Osteoblast (primary cell): ENCODE measurements at regions not wholly inside any gene's neighbourhood (a gene's known extent, or its start where the extent isn't known, plus 50 kb on each side); places are given as distances from the start of the nearest gene placed in this dataset.

Experiments used
- DNase-seq: peaks from one replicate; pipeline ENCODE4 v3.0.0; 2011; ENCODE audit warnings: low spot score, mixed read lengths; ENCODE audit not compliant: insufficient read length; ENCODE audit errors: missing footprints
- H2AFZ ChIP-seq: 2 replicates; pipeline ENCODE4 v1.6.0; 2011; ENCODE audit warnings: mild to moderate bottlenecking, low read length
- H3K27ac ChIP-seq: 2 replicates; pipeline ENCODE4 v1.5.1; 2011; ENCODE audit warnings: mild to moderate bottlenecking, low read depth, low read length, moderate library complexity
- H3K27me3 ChIP-seq: 2 replicates; pipeline ENCODE4 v1.6.0; 2012; ENCODE audit warnings: mild to moderate bottlenecking, control low read depth, inconsistent platforms, low read length, moderate library complexity; ENCODE audit not compliant: insufficient read depth
- H3K36me3 ChIP-seq: 2 replicates; pipeline ENCODE4 v1.5.1; 2011; ENCODE audit warnings: mild to moderate bottlenecking, low read length, control low read depth, moderate library complexity; ENCODE audit not compliant: insufficient read depth
- H3K4me1 ChIP-seq: 2 replicates; pipeline ENCODE4 v1.5.1; 2011; ENCODE audit warnings: mild to moderate bottlenecking, low read length, control low read depth, moderate library complexity; ENCODE audit not compliant: insufficient read depth
- H3K4me2 ChIP-seq: 2 replicates; pipeline ENCODE4 v1.6.0; 2011; ENCODE audit warnings: mild to moderate bottlenecking, low read length; ENCODE audit not compliant: insufficient read depth
- H3K4me3 ChIP-seq: fragments of 200-600 bp; sonication (generic); 3 replicates; pipeline ENCODE4 v1.5.1; 2012; ENCODE audit warnings: mild to moderate bottlenecking, low read length, inconsistent platforms; ENCODE audit not compliant: insufficient read depth
- H3K79me2 ChIP-seq: 2 replicates; pipeline ENCODE4 v1.6.0; 2012; ENCODE audit warnings: mild to moderate bottlenecking, low read length, control low read depth, inconsistent platforms; ENCODE audit not compliant: insufficient read depth
- H3K9me3 ChIP-seq: 2 replicates; pipeline ENCODE4 v1.5.1; 2011; ENCODE audit warnings: low read depth, low read length, control low read depth
- H4K20me1 ChIP-seq: 2 replicates; pipeline ENCODE4 v1.6.0; 2012; ENCODE audit warnings: mild to moderate bottlenecking, low read length, control low read depth; ENCODE audit not compliant: insufficient read depth
- TF ChIP-seq, protein P1 (sequence below): IDR thresholded peaks from 2 replicates; pipeline ENCODE4 v1.5.1; 2011; ENCODE audit warnings: mild to moderate bottlenecking, low read depth, low read length, moderate library complexity; ENCODE audit errors: extremely low read depth

DNA sequence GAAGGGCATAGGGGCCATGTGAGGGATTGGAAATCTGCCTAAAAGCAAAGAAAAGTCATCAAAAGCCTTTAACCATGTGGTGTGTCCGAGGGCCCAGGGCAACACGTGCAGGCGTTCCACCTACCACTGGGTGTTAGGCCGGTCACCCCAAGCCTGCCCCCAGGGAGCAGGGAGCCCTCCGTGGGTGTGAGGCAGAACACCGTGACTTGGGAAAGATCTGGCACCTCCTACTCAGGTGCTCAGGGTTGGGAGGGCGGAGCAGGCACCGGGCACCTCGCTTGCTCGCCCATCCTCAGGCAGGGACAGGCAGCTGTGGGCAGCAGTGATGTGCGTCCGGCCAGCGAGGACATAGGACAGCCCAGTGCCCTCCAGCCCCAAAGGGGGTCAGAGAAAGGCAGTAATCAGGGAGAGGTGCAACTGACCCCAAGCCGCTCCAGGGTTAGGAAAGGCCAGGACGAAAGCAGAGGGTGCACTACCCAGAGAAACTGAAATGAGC lies 80.7 kb upstream of the CHST15 start:
- no peaks in the 10 kb centered on the region for H3K79me2 ChIP-seq
- no peak overlapping the region for H2AFZ ChIP-seq
- H3K36me3 ChIP-seq: no peaks in the 10 kb centered on the region
- peaks cover 8% of the 10 kb centered on the region for H3K27me3 ChIP-seq
- TF ChIP-seq, protein P1, sequence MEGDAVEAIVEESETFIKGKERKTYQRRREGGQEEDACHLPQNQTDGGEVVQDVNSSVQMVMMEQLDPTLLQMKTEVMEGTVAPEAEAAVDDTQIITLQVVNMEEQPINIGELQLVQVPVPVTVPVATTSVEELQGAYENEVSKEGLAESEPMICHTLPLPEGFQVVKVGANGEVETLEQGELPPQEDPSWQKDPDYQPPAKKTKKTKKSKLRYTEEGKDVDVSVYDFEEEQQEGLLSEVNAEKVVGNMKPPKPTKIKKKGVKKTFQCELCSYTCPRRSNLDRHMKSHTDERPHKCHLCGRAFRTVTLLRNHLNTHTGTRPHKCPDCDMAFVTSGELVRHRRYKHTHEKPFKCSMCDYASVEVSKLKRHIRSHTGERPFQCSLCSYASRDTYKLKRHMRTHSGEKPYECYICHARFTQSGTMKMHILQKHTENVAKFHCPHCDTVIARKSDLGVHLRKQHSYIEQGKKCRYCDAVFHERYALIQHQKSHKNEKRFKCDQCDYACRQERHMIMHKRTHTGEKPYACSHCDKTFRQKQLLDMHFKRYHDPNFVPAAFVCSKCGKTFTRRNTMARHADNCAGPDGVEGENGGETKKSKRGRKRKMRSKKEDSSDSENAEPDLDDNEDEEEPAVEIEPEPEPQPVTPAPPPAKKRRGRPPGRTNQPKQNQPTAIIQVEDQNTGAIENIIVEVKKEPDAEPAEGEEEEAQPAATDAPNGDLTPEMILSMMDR: no peak
- H3K4me1 ChIP-seq: peaks cover 12% of the 10 kb centered on the region
- H3K4me3 ChIP-seq: no peak overlapping the region
- no peak overlapping the region for H3K27ac ChIP-seq
- no peaks in the 10 kb centered on the region for H4K20me1 ChIP-seq
- peak; percentile 53 for DNase-seq
- no peak overlapping the region for H3K4me2 ChIP-seq
- H3K9me3 ChIP-seq: no peaks in the 10 kb centered on the region

- H3K27ac ChIP-seq: no peak overlapping the region
- peaks cover 8% of the 10 kb centered on the region for H3K27me3 ChIP-seq
- TF ChIP-seq, protein P1: no peak
- H4K20me1 ChIP-seq: no peaks in the 10 kb centered on the region
- no peaks in the 10 kb centered on the region for H3K36me3 ChIP-seq
- no peak overlapping the region for H3K4me3 ChIP-seq
- no peak overlapping the region for H3K4me2 ChIP-seq
- no peak overlapping the region for H2AFZ ChIP-seq
- H3K79me2 ChIP-seq: no peaks in the 10 kb centered on the region
- peaks cover 12% of the 10 kb centered on the region for H3K4me1 ChIP-seq
- peak; percentile 58 for DNase-seq
- no peaks in the 10 kb centered on the region for H3K9me3 ChIP-seq
Measured at GRCh38 chr10:124173298-124173900, 80.0 kb upstream of the CHST15 start.

DNA sequence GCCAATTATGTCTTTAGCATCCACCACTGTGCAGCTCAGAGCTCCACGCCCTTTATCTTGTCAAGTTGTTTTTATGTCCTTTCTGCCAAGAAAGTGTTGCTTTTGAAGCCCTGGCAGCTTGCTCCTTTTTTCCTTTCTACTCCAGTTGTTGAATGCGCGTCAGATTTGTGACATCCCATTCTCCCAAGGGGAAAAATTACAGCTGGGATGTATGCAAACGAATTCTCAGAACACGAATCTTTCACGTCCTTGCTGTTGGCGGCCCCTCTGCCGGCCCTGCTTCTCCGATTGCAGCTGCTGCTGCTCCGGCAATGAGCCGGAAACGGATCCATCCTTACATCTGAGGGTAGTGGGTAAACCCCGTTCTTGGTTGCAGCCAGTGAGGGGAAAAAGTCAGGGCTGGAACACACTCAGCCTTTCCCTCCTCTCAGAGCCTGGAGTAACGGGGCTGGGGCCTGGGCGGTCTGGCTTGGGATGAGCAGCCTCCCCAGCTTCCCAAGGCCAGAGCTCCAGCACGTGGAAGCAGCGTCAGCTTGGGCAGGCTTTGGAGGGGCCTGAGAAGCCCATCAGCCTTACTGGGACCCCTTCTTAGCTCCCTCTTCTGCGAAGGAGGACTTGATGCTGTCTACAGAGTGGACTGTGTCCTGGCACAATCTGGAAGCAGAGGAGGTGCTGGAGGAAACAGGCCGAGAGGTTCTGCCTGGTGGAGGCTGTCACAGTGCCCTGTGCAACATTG lies 79.0 kb upstream of the CHST15 start:
- TF ChIP-seq, protein P1: no peak
- Histone ChIP-seq H3K4me1 (peaks cover 12% of the 10 kb centered on the region), H3K4me3 (no peak overlapping the region)

GRCh38 chr10:124171561-124171960 lies 78.2 kb upstream of the CHST15 start:
- peak; percentile 51 for DNase-seq
- no peaks in the 10 kb centered on the region for H4K20me1 ChIP-seq
- H3K4me2 ChIP-seq: no peak overlapping the region
- H3K4me1 ChIP-seq: peaks cover 7% of the 10 kb centered on the region
- H3K36me3 ChIP-seq: no peaks in the 10 kb centered on the region
- TF ChIP-seq, protein P1: no peak
- H3K27me3 ChIP-seq: peaks cover 8% of the 10 kb centered on the region
- no peaks in the 10 kb centered on the region for H3K79me2 ChIP-seq
- no peak overlapping the region for H3K27ac ChIP-seq
- H2AFZ ChIP-seq: no peak overlapping the region
- H3K4me3 ChIP-seq: no peak overlapping the region
- no peaks in the 10 kb centered on the region for H3K9me3 ChIP-seq

More for the DNA sequence above, 79.0 kb upstream of the CHST15 start:
- Histone ChIP-seq H3K27me3 (peaks cover 8% of the 10 kb centered on the region), H3K4me2 (no peak overlapping the region), H3K9me3 (no peaks in the 10 kb centered on the region), H2AFZ (no peak overlapping the region), H3K79me2 (no peaks in the 10 kb centered on the region), H4K20me1 (no peaks in the 10 kb centered on the region), H3K27ac (no peak overlapping the region), H3K36me3 (no peaks in the 10 kb centered on the region)
- DNase-seq: peak; percentile 73
